ENCODE measurements at regions not wholly inside any gene's neighbourhood (a gene's known extent, or its start where the extent isn't known, plus 50 kb on each side); places are given as distances from the start of the nearest gene placed in this dataset.

DNA sequence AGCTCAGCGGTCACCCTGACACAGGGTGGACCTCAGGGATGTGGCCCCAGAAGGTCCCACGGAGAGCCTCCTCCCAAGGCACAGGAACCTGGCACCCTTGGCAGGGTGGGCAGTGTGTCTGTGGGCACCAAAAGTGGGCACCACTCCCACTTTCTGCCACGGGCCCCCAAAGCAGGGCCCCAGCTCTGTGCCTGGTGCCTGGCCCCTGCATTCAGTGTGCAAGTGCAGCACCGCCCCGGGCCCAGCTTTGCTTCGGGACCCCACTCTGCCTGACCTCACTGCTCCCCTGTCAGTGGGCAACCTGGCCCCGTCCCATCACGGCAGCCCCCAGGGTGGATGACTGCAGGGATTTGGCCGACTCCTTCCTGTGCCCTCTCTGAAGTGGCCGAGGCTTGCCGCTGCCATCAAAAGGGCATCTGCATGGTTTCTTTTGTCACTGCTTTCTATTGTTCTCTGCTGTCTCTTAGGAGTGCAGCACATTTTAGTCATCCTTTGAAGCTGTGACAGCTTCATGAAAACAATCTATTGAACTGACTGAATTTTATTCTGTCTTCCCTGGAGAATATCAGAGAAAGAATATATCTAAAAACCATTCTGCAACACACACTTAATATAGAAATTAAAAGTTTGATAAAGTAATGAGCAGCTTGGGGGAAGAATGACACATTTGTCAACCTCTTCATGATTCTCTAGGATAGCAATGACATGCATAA, 302.4 kb downstream of the FAM47B start:
- TF ChIP-seq, protein P1, sequence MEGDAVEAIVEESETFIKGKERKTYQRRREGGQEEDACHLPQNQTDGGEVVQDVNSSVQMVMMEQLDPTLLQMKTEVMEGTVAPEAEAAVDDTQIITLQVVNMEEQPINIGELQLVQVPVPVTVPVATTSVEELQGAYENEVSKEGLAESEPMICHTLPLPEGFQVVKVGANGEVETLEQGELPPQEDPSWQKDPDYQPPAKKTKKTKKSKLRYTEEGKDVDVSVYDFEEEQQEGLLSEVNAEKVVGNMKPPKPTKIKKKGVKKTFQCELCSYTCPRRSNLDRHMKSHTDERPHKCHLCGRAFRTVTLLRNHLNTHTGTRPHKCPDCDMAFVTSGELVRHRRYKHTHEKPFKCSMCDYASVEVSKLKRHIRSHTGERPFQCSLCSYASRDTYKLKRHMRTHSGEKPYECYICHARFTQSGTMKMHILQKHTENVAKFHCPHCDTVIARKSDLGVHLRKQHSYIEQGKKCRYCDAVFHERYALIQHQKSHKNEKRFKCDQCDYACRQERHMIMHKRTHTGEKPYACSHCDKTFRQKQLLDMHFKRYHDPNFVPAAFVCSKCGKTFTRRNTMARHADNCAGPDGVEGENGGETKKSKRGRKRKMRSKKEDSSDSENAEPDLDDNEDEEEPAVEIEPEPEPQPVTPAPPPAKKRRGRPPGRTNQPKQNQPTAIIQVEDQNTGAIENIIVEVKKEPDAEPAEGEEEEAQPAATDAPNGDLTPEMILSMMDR (IDR thresholded peaks at IDR 0.05): no peak
- no peak for TF ChIP-seq POLR2AphosphoS5 (IDR thresholded peaks at IDR 0.05; ENCODE audit: low read depth, low read length)

All from Panc1 (cell line).